Small intestine (tissue), 7 donors: ENCODE measurements at regions not wholly inside any gene's neighbourhood (a gene's known extent, or its start where the extent isn't known, plus 50 kb on each side); places are given as distances from the start of the nearest gene placed in this dataset.

Experiments
- DNase-seq, 2 donors: peaks; one replicate each; pipeline versions ENCODE4 v3.0.0 to v3.0.0-alpha.2; 2013
- FAIRE-seq: peaks from 2 replicates; lab custom pipeline; 2012; peaks lifted over from hg19 to GRCh38; lab: Jason Lieb, UNC
- H3K27ac ChIP-seq, 3 donors: one replicate each; pipeline ENCODE4 v1.5.1; 2013; ENCODE audit warnings: low read length in 2 of 3, mild to moderate bottlenecking in 2 of 3, control low read depth in 1 of 3, inconsistent platforms in 1 of 3, low read depth in 1 of 3, moderate library complexity in 1 of 3
- H3K27me3 ChIP-seq, 3 donors: one replicate each; pipeline ENCODE4 v1.6.1; 2013; ENCODE audit warnings: low read length in 3 of 3, inconsistent platforms in 1 of 3; ENCODE audit not compliant: control insufficient read depth in 3 of 3, insufficient read depth in 3 of 3
- H3K36me3 ChIP-seq, 3 donors: one replicate each; pipeline ENCODE4 v1.6.1; 2013; ENCODE audit warnings: low read length in 3 of 3, inconsistent platforms in 1 of 3, low read depth in 1 of 3, mild to moderate bottlenecking in 1 of 3, moderate library complexity in 1 of 3; ENCODE audit not compliant: control insufficient read depth in 3 of 3, insufficient read depth in 2 of 3
- H3K4me1 ChIP-seq, 3 donors: one replicate each; pipeline ENCODE4 v1.6.1; 2013; ENCODE audit warnings: low read length in 2 of 3, inconsistent platforms in 1 of 3, low read depth in 1 of 3, mild to moderate bottlenecking in 1 of 3, moderate library complexity in 1 of 3; ENCODE audit not compliant: control insufficient read depth in 3 of 3, insufficient read depth in 2 of 3
- H3K4me3 ChIP-seq, 3 donors: one replicate each; pipeline ENCODE4 v1.5.1; 2013; ENCODE audit warnings: low read length in 3 of 3, control low read depth in 1 of 3, inconsistent platforms in 1 of 3, low read depth in 1 of 3, mild to moderate bottlenecking in 1 of 3, moderate library complexity in 1 of 3
- H3K9me3 ChIP-seq, 2 donors: one replicate each; pipeline ENCODE4 v1.6.1; 2013; ENCODE audit warnings: low read depth in 1 of 2, low read length in 1 of 2; ENCODE audit not compliant: control insufficient read depth in 2 of 2, insufficient read depth in 1 of 2
- WGBS, 3 donors: extraction: QIAGEN DNeasy Blood & Tissue Kit; methylation state at CpG; one replicate each; pipeline ENCODE4 v1.1.7; 2013; 5-methylcytosine and 5-hydroxymethylcytosine counted together
- donor health status: healthy with polysubstance abuse.
- donor health status: control.
- donor health status: control.
- donor health status: Bipolar disorder and iron deficiency.
- donor health status: healthy.

- H3K27me3 ChIP-seq, result no peaks in the 10 kb centered on the region
- no peaks in the 10 kb centered on the region for H3K36me3 ChIP-seq
- no peak overlapping the region for H3K4me3 ChIP-seq
- no peak for DNase-seq
- H3K9me3 ChIP-seq, result no peaks in the 10 kb centered on the region
- WGBS, 3 donors, result 52 to 71% (median 62%) methylated on average over 7 of the region's 7 CpGs
- no peak for FAIRE-seq
- no peak overlapping the region for H3K27ac ChIP-seq
- no peaks in the 10 kb centered on the region for H3K4me1 ChIP-seq
Measured at GRCh38 chr1:96474985-96475743, 246.4 kb upstream of the PTBP2 start.

- no peak for FAIRE-seq
- no peaks in the 10 kb centered on the region for H3K4me1 ChIP-seq
- no peak for DNase-seq
- no peaks in the 10 kb centered on the region for H3K9me3 ChIP-seq
- no peak overlapping the region for H3K27ac ChIP-seq
- H3K4me3 ChIP-seq, result no peak overlapping the region
- WGBS, 3 donors, result 23 to 58% (median 24%) methylated on average over 3 of the region's 3 CpGs
- no peaks in the 10 kb centered on the region for H3K36me3 ChIP-seq
- no peaks in the 10 kb centered on the region for H3K27me3 ChIP-seq
Measured at GRCh38 chr1:96475903-96476302, 245.7 kb upstream of the PTBP2 start.

GRCh38 chr1:96478228-96478627 is 243.4 kb upstream of the PTBP2 start:
- no peak for DNase-seq
- Histone ChIP-seq H3K4me1 (no peaks in the 10 kb centered on the region), H3K9me3 (no peaks in the 10 kb centered on the region), H3K36me3 (no peaks in the 10 kb centered on the region), H3K27me3 (no peaks in the 10 kb centered on the region), H3K27ac (no peak overlapping the region), H3K4me3 (no peak overlapping the region)
- FAIRE-seq, result no peak
- WGBS, 3 donors, result 87 to 91% (median 88%) methylated on average over 4 of the region's 4 CpGs

DNA sequence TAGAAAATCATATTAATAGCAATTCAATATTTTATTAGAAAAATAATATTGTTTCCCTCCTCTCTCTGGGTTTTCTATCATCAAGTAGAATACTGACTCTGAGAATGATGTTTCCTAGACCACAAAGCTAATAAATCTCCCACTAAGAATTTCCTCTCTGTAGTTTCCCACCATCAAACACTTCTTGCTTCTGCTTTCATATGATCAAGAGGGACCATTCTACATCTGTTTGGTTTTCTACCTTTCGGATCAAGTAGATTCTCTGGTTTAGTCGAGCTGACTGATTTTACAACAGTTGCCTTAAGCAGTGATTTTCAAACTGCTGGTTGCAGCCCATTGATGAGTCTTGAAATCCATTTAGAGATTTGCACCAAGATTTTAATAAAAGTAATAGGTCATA is 240.2 kb upstream of the PTBP2 start:
- Histone ChIP-seq H3K27ac (no peak overlapping the region), H3K4me3 (no peak overlapping the region), H3K4me1 (no peaks in the 10 kb centered on the region), H3K9me3 (no peaks in the 10 kb centered on the region), H3K36me3 (no peaks in the 10 kb centered on the region), H3K27me3 (no peaks in the 10 kb centered on the region)
- WGBS, 3 donors, result 65 to 75% (median 67%) methylated on average over 2 of the region's 2 CpGs
- FAIRE-seq, result no peak
- DNase-seq, result no peak

GRCh38 chr1:96482616-96483015 is 239.0 kb upstream of the PTBP2 start:
- no peaks in the 10 kb centered on the region for H3K4me1 ChIP-seq
- H3K27me3 ChIP-seq, result no peaks in the 10 kb centered on the region
- H3K36me3 ChIP-seq, result no peaks in the 10 kb centered on the region
- no peaks in the 10 kb centered on the region for H3K9me3 ChIP-seq
- WGBS, 3 donors, result 42 to 45% (median 42%) methylated on average over 4 of the region's 4 CpGs
- H3K4me3 ChIP-seq, result no peak overlapping the region
- DNase-seq, result no peak
- no peak for FAIRE-seq
- H3K27ac ChIP-seq, result no peak overlapping the region

GRCh38 chr1:96487394-96487793 is 234.2 kb upstream of the PTBP2 start:
- Histone ChIP-seq H3K36me3 (no peaks in the 10 kb centered on the region), H3K4me3 (no peak overlapping the region), H3K27ac (no peak overlapping the region), H3K27me3 (no peaks in the 10 kb centered on the region), H3K9me3 (no peaks in the 10 kb centered on the region), H3K4me1 (no peaks in the 10 kb centered on the region)
- DNase-seq, result no peak
- no peak for FAIRE-seq
- 71 to 81% (median 77%) methylated on average over 3 of the region's 3 CpGs for WGBS, 3 donors

DNA sequence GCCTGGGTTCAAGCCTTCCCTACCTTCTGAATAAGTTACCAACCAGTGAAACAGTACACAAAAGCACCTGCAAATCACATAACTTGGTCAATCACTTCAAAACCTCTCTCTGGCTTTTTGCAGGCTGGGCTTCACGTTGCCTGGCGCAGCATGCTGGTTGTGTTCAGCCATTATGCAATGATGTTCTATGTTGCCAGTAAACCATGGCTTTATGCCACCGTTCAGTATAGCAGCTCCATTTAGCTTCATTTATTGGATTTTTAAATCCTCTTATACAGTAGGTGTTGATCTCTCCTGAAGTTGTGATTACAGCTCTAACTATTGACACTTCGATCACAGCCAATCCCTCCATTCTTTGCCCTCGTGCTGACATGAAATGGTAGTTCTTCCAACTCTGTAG is 233.6 kb upstream of the PTBP2 start:
- Histone ChIP-seq H3K27ac (no peak overlapping the region), H3K4me1 (no peaks in the 10 kb centered on the region), H3K4me3 (no peak overlapping the region), H3K27me3 (no peaks in the 10 kb centered on the region), H3K36me3 (no peaks in the 10 kb centered on the region), H3K9me3 (no peaks in the 10 kb centered on the region)
- WGBS, 3 donors, result 71 to 79% (median 75%) methylated on average over 5 of the region's 5 CpGs
- no peak for FAIRE-seq
- no peak for DNase-seq

DNA sequence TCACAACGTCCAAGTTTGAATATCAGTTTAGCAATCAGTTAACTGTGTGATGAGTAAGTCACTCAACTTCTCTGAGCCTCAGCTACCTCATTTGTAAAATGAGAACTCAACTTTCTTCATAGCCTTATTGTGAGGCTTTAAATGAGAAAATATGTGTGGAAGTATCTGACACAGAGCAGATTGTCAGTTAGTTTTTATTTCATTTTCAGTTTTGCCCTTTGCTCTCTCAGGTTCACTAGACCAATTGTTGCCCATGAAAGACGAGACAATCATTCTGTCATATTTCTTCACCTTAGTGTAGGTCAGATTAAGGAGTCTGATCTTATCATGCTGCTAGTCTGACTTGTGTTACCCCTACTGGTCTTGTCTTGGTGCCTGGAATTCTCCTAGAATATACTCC is 232.8 kb upstream of the PTBP2 start:
- Histone ChIP-seq H3K27me3 (no peaks in the 10 kb centered on the region), H3K36me3 (no peaks in the 10 kb centered on the region), H3K9me3 (no peaks in the 10 kb centered on the region), H3K4me3 (no peak overlapping the region), H3K27ac (no peak overlapping the region), H3K4me1 (no peaks in the 10 kb centered on the region)
- WGBS, 3 donors, result 35 to 51% (median 46%) methylated on average over 2 of the region's 2 CpGs
- DNase-seq, result no peak
- FAIRE-seq, result no peak

- Histone ChIP-seq H3K27me3 (no peaks in the 10 kb centered on the region), H3K9me3 (no peaks in the 10 kb centered on the region), H3K4me1 (no peaks in the 10 kb centered on the region), H3K4me3 (no peak overlapping the region), H3K27ac (no peak overlapping the region), H3K36me3 (no peaks in the 10 kb centered on the region)
- FAIRE-seq (no peak), DNase-seq (no peak)
- WGBS, 3 donors, result 49 to 52% (median 49%) methylated on average over 4 of the region's 4 CpGs
Measured at GRCh38 chr1:96492236-96492635, 229.3 kb upstream of the PTBP2 start.
